Type B pancreatic cell (in vitro differentiated cells): ENCODE measurements at regions not wholly inside any gene's neighbourhood (a gene's known extent, or its start where the extent isn't known, plus 50 kb on each side); places are given as distances from the start of the nearest gene placed in this dataset.

Experiments
- DNase-seq: peaks from one replicate; pipeline ENCODE4 v3.0.0; 2021; ENCODE audit warnings: mixed read lengths; ENCODE audit not compliant: unreplicated experiment; ENCODE audit errors: extremely low spot score
- H3K27ac Mint-ChIP-seq: 2 replicates; pipeline ENCODE4 v1.8.0; 2021; ENCODE audit warnings: mild to moderate bottlenecking, mixed read lengths
- H3K27me3 Mint-ChIP-seq: 2 replicates; pipeline ENCODE4 v1.8.0; 2021; ENCODE audit warnings: mixed read lengths
- H3K36me3 Mint-ChIP-seq: 2 replicates; pipeline ENCODE4 v1.8.0; 2021; ENCODE audit warnings: mixed read lengths
- H3K4me1 Mint-ChIP-seq: one replicate; pipeline ENCODE4 v1.8.0; 2021; ENCODE audit warnings: mixed read lengths; ENCODE audit not compliant: unreplicated experiment
- H3K4me3 Mint-ChIP-seq: 2 replicates; pipeline ENCODE4 v1.8.0; 2021; ENCODE audit warnings: mild to moderate bottlenecking, mixed read lengths
- H3K9me3 Mint-ChIP-seq: 2 replicates; pipeline ENCODE4 v1.8.0; 2021; ENCODE audit warnings: mixed read lengths
- TF ChIP-seq, protein P1 (sequence below): fragments of 200-600 bp; sonication (generic); conservative IDR thresholded peaks from 2 replicates; pipeline ENCODE4 v1.5.0; 2021; ENCODE audit warnings: antibody characterized with exemption, mild to moderate bottlenecking

DNA sequence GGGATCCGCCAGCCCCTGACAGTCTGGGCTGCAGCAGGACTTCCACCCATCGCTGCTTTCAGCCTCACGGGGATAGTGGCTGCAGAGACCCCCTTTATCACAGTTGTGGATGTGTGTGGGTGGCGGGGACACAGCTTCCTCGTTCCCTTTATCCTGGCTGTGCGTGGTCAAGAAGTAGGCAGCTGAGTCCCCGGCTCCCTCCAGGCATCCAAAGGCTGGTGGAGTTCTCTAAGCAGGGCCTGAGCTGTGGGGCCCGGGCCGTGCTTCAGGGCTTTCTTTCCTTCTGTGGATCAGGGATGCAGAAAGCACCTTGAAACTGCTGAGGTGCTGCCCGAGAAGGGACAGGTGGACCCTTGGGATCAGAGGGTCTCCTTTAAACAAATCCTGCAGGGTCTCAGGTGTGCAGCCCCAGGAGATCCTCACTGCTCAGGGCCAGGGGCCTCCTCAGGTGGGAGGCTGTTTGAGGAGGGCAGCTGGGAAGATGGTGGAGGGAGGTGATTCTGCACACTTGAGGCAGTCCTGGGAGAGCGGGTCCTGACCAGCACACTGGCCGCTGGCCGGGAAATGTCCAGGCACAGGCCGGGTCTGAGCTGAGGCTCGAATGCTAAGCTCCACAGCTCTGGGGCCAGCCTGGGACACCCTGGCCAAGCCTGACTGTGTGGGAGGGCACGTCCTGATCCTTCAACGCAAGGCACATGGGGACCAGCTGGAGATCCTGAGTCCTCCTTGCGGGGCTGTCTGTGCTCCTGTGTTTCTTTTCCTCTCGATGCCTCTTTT, 1024.3 kb downstream of the BRD1 start:
- no peaks in the 10 kb centered on the region for H3K9me3 Mint-ChIP-seq
- no peaks in the 10 kb centered on the region for H3K36me3 Mint-ChIP-seq
- H3K27ac Mint-ChIP-seq: no peak overlapping the region
- H3K4me1 Mint-ChIP-seq: peaks cover 6% of the 10 kb centered on the region
- peaks cover 3% of the 10 kb centered on the region for H3K27me3 Mint-ChIP-seq
- TF ChIP-seq, protein P1, sequence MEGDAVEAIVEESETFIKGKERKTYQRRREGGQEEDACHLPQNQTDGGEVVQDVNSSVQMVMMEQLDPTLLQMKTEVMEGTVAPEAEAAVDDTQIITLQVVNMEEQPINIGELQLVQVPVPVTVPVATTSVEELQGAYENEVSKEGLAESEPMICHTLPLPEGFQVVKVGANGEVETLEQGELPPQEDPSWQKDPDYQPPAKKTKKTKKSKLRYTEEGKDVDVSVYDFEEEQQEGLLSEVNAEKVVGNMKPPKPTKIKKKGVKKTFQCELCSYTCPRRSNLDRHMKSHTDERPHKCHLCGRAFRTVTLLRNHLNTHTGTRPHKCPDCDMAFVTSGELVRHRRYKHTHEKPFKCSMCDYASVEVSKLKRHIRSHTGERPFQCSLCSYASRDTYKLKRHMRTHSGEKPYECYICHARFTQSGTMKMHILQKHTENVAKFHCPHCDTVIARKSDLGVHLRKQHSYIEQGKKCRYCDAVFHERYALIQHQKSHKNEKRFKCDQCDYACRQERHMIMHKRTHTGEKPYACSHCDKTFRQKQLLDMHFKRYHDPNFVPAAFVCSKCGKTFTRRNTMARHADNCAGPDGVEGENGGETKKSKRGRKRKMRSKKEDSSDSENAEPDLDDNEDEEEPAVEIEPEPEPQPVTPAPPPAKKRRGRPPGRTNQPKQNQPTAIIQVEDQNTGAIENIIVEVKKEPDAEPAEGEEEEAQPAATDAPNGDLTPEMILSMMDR: no peak
- H3K4me3 Mint-ChIP-seq: no peak overlapping the region
- no peak for DNase-seq

DNA sequence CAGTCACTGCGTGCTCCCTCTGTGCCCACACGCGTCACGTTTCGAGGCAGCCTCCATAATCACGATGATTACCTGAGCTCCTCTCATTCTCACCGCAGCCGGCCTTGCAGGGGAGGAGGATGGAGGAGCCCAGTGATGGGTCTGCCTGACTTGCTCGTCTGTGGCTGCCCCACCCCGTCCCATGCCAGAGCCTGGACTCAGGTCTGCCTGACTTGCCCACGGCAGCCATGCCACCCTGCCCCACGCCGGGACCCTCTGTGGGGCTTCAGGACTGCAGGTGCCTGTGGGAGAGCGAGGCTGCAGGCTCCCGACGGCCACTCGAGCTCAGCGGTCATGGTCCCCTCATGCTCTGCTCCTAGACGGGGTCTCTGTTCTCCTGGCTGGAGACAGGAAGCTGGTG, 1025.1 kb downstream of the BRD1 start:
- no peaks in the 10 kb centered on the region for H3K9me3 Mint-ChIP-seq
- H3K4me3 Mint-ChIP-seq: no peak overlapping the region
- no peak overlapping the region for H3K27ac Mint-ChIP-seq
- DNase-seq: peak; percentile 58
- H3K4me1 Mint-ChIP-seq: peaks cover 6% of the 10 kb centered on the region
- peaks cover 3% of the 10 kb centered on the region for H3K27me3 Mint-ChIP-seq
- H3K36me3 Mint-ChIP-seq: no peaks in the 10 kb centered on the region
- TF ChIP-seq, protein P1: no peak

DNA sequence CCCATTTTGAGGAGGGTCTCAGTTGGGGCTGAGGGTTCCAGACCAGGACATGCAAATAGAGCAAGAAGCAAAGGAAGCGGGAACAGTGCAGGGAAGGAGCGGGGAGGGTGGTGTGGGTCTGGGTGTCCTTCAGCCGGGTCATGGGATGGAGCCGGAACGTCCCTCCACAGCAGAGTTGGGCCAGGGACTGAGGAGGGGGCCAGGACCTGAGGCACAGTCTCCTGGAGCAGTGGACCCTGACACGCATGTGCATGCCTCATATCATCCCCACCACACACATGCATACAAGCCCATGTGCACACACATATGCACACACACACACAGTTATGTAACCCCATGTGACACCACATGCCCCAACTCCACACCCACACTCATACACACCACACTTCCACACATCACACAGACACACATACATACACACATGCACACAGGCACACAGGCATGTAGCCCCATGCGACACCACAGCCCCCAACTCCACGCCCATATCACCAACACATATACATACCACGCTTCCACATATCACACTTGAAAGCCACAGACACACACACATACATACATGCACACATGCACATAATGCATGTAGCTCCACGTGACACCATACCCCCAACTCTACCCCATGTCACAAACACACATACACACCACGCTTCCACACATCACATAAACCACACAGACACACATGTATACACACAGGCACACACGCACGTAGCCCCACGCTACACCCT, 1026.6 kb downstream of the BRD1 start:
- no peak overlapping the region for H3K27ac Mint-ChIP-seq
- DNase-seq: no peak
- H3K36me3 Mint-ChIP-seq: no peaks in the 10 kb centered on the region
- TF ChIP-seq, protein P1: no peak
- no peaks in the 10 kb centered on the region for H3K9me3 Mint-ChIP-seq
- no peak overlapping the region for H3K4me3 Mint-ChIP-seq
- peaks cover 3% of the 10 kb centered on the region for H3K27me3 Mint-ChIP-seq
- peaks cover 6% of the 10 kb centered on the region for H3K4me1 Mint-ChIP-seq

DNA sequence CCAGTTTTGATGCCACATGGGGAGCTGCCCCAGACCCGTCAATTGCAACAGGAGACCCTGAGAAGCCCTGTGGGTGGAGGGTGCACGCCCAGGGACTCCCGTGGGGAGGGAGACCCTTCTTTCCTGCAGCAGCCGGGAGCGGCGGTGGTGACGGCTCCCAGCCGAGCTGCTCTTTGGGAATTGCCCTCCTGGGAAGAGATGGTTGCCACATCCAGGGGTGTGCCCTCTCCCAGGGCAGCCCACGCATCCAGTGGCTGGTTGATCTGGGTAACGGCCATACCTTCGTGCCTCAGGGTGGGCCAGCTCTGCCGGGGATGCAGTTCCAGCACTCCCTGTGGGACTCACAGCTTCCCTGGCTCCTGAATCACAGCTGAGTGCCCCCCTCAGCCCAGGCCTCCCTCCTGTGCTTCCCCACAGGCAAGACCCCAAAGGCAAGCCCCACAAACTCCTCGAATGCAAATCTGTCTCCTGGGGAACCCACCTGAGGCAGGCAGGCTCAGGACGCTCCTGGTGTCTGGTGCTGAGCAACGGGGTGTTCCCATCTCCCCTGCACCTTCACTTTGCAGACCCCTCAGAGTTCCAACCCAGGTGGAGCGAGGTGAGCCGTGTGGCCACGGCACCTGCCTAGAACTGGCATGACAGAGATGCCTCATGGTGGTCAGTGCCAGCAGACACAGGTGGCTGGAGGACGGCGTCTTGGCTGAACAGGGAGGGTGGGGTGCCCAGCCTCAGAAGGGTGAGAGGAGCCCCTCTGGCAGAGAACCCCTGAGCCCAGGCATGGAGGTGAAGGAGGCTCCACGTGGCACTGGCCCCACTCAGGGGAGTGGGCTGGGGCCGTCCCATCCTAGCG, 1027.4 kb downstream of the BRD1 start:
- H3K4me1 Mint-ChIP-seq: peaks cover 8% of the 10 kb centered on the region
- H3K36me3 Mint-ChIP-seq: no peaks in the 10 kb centered on the region
- no peak overlapping the region for H3K27ac Mint-ChIP-seq
- no peaks in the 10 kb centered on the region for H3K9me3 Mint-ChIP-seq
- TF ChIP-seq, protein P1: no peak
- DNase-seq: no peak
- H3K4me3 Mint-ChIP-seq: no peak overlapping the region
- peaks cover 3% of the 10 kb centered on the region for H3K27me3 Mint-ChIP-seq

DNA sequence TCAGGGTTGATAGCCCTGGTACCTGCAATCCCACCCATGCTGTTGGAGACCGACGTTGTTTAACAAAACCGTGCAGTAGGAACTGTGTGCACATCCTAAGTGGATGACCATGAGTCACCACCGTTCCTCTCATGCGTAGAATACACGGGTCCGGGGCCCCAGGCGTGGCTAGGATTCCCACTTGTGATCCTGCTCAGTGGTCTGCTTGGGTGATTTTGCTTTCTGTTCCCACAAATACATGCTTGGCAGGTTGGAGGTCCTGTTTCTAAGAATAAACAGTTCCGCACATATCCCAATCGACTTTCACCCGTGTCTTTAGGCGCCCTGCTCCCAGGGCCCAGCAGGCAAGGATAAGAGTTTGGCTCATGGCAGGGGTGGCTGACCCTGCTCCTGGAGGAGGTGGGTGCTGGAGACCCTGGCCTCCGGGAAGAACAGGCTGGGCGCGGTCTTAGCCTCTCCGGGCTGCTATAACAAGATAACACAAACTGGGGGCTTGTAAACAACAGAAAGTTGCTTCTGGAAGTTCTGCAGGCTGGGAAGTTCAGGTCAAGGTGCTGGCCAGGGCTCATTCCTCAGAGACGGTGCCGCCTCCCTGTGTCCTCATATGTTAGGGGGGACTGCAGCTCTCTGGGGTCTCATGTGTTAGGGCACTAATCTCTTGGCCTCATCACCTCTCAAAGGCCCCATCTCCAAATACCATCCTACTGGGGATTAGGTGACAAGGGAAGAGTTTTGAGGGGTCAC, 1028.3 kb downstream of the BRD1 start:
- Mint-ChIP-seq H3K9me3 (no peaks in the 10 kb centered on the region), H3K4me3 (no peak overlapping the region), H3K27me3 (peaks cover 3% of the 10 kb centered on the region), H3K36me3 (no peaks in the 10 kb centered on the region), H3K4me1 (peaks cover 6% of the 10 kb centered on the region), H3K27ac (no peak overlapping the region)
- TF ChIP-seq, protein P1: no peak
- no peak for DNase-seq
